HEK293T (cell line): ENCODE measurements at regions not wholly inside any gene's neighbourhood (a gene's known extent, or its start where the extent isn't known, plus 50 kb on each side); places are given as distances from the start of the nearest gene placed in this dataset.

Source experiments
- BHLHE40 ChIP-seq: fragments of 450-650 bp; IDR thresholded peaks from 2 replicates; pipeline ENCODE4 v1.6.1; 2016; ENCODE audit warnings: mild to moderate bottlenecking, moderate library complexity, borderline replicate concordance
- ELF4 ChIP-seq: fragments of 450-650 bp; IDR thresholded peaks from 2 replicates; pipeline ENCODE4 v1.6.1; 2017; ENCODE audit warnings: antibody characterized with exemption
- FOXM1 ChIP-seq: fragments of 450-650 bp; IDR thresholded peaks from 2 replicates; pipeline ENCODE4 v1.6.1; 2017; ENCODE audit warnings: mild to moderate bottlenecking, borderline replicate concordance
- LEF1 ChIP-seq: fragments of 450-650 bp; IDR thresholded peaks from 2 replicates; pipeline ENCODE4 v1.6.1; 2017; ENCODE audit warnings: mild to moderate bottlenecking, borderline replicate concordance
- SP1 ChIP-seq: fragments of 450-650 bp; IDR thresholded peaks from 2 replicates; pipeline ENCODE4 v1.6.1; 2017
- SUZ12 ChIP-seq: fragments of 450-650 bp; IDR thresholded peaks from 2 replicates; pipeline ENCODE4 v1.6.1; 2016; ENCODE audit warnings: mild to moderate bottlenecking
- TARDBP ChIP-seq: fragments of 450-650 bp; IDR thresholded peaks from 2 replicates; pipeline ENCODE4 v1.6.1; 2016

GRCh38 chr10:4319870-4320367 lies 506.1 kb upstream of the AKR1E2 start:
- TF ChIP-seq TARDBP (no peak), BHLHE40 (no peak), SUZ12 (no peak), SP1 (no peak), ELF4 (no peak), LEF1 (no peak), FOXM1 (no peak)
